ENCODE measurements at regions not wholly inside any gene's neighbourhood (a gene's known extent, or its start where the extent isn't known, plus 50 kb on each side); places are given as distances from the start of the nearest gene placed in this dataset.
"Not testable (repeated sequence)": the region's sequence is repeated elsewhere in the genome, so short reads cannot be mapped to it uniquely, and the experiment has no call there.

- DNase-seq, result no peak
These were observed 141.2 kb upstream of the ATXN1 start for GRCh38 chr6:16902502-16902901.

- no peak for DNase-seq
These were observed 140.5 kb upstream of the ATXN1 start for GRCh38 chr6:16901782-16902181.

- no peak for DNase-seq
These were observed 140.0 kb upstream of the ATXN1 start for GRCh38 chr6:16901306-16901705.

GRCh38 chr6:16898640-16899396 is 137.6 kb upstream of the ATXN1 start:
- no peak for DNase-seq

GRCh38 chr6:16897669-16898068 is 136.4 kb upstream of the ATXN1 start:
- no peak for DNase-seq

GRCh38 chr6:16894301-16894700 is 133.0 kb upstream of the ATXN1 start:
- no peak for DNase-seq

- not testable (repeated sequence) for DNase-seq
These were observed 129.8 kb upstream of the ATXN1 start for GRCh38 chr6:16891110-16891509.

GRCh38 chr6:16885411-16886160 is 124.3 kb upstream of the ATXN1 start:
- no peak for DNase-seq

- no peak for DNase-seq
These were observed 123.3 kb upstream of the ATXN1 start for GRCh38 chr6:16884526-16884925.

- DNase-seq, result no peak
These were observed 122.2 kb upstream of the ATXN1 start for GRCh38 chr6:16883414-16883813.

GRCh38 chr6:16882230-16882629 is 121.0 kb upstream of the ATXN1 start:
- DNase-seq, result no peak

- DNase-seq, result not testable (repeated sequence)
These were observed 115.6 kb upstream of the ATXN1 start for GRCh38 chr6:16876852-16877251.

GRCh38 chr6:16876201-16876600 is 114.9 kb upstream of the ATXN1 start:
- no peak for DNase-seq

- no peak for DNase-seq
These were observed 112.4 kb upstream of the ATXN1 start for GRCh38 chr6:16873698-16874097.

GRCh38 chr6:16872543-16873235 is 111.4 kb upstream of the ATXN1 start:
- no peak for DNase-seq

- no peak for DNase-seq
These were observed 109.8 kb upstream of the ATXN1 start for GRCh38 chr6:16871047-16871446.

- no peak for DNase-seq
These were observed 107.7 kb upstream of the ATXN1 start for GRCh38 chr6:16868968-16869367.

GRCh38 chr6:16857969-16858592 is 96.8 kb upstream of the ATXN1 start:
- no peak for DNase-seq

- no peak for DNase-seq
These were observed 94.2 kb upstream of the ATXN1 start for GRCh38 chr6:16855460-16855859.

GRCh38 chr6:16854986-16855385 is 93.7 kb upstream of the ATXN1 start:
- no peak for DNase-seq

- DNase-seq, result no peak
These were observed 91.4 kb upstream of the ATXN1 start for GRCh38 chr6:16852671-16853070.

- no peak for DNase-seq
These were observed 90.5 kb upstream of the ATXN1 start for GRCh38 chr6:16851758-16852157.

GRCh38 chr6:16851044-16851540 is 89.8 kb upstream of the ATXN1 start:
- DNase-seq, result no peak
